Stimulated activated CD4-positive, alpha-beta T cell treated with anti-CD3 and anti-CD28 coated beads, Interleukin-2, amount 100 ng/mL, for 24 hours (primary cell): ENCODE measurements at regions not wholly inside any gene's neighbourhood (a gene's known extent, or its start where the extent isn't known, plus 50 kb on each side); places are given as distances from the start of the nearest gene placed in this dataset.
"Not testable (repeated sequence)": the region's sequence is repeated elsewhere in the genome, so short reads cannot be mapped to it uniquely, and the experiment has no call there.

ENCODE experiments used
- DNase-seq, 2 donors: peaks; one replicate each; pipeline ENCODE4 v3.0.0-alpha.2; 2020

- no peak for DNase-seq
Observed at GRCh38 chr18:27564066-27564465, 379.0 kb upstream of the CHST9 start.

- no peak for DNase-seq
Observed at GRCh38 chr18:27558388-27559155, 373.5 kb upstream of the CHST9 start.

- no peak for DNase-seq
Observed at GRCh38 chr18:27556741-27557140, 371.6 kb upstream of the CHST9 start.

- no peak for DNase-seq
Observed at GRCh38 chr18:27549335-27550039, 364.4 kb upstream of the CHST9 start.

GRCh38 chr18:27546991-27547390 lies 361.9 kb upstream of the CHST9 start:
- DNase-seq = no peak

GRCh38 chr18:27544206-27544605 lies 359.1 kb upstream of the CHST9 start:
- no peak for DNase-seq

- no peak for DNase-seq
Observed at GRCh38 chr18:27541293-27541692, 356.2 kb upstream of the CHST9 start.

- no peak for DNase-seq
Observed at GRCh38 chr18:27540111-27540510, 355.0 kb upstream of the CHST9 start.

GRCh38 chr18:27528925-27529521 lies 343.9 kb upstream of the CHST9 start:
- no peak for DNase-seq

- DNase-seq = no peak
Observed at GRCh38 chr18:27527856-27528255, 342.7 kb upstream of the CHST9 start.

GRCh38 chr18:27520401-27520800 lies 335.3 kb upstream of the CHST9 start:
- DNase-seq = no peak

GRCh38 chr18:27510036-27510633 lies 325.0 kb upstream of the CHST9 start:
- DNase-seq = not testable (repeated sequence)

GRCh38 chr18:27501671-27502070 lies 316.6 kb upstream of the CHST9 start:
- DNase-seq = no peak

- DNase-seq = no peak
Observed at GRCh38 chr18:27500531-27500930, 315.4 kb upstream of the CHST9 start.

GRCh38 chr18:27497246-27497645 lies 312.1 kb upstream of the CHST9 start:
- no peak for DNase-seq

- no peak for DNase-seq
Observed at GRCh38 chr18:27493182-27493581, 308.1 kb upstream of the CHST9 start.

GRCh38 chr18:27491772-27492171 lies 306.7 kb upstream of the CHST9 start:
- no peak for DNase-seq

GRCh38 chr18:27483276-27483675 lies 298.2 kb upstream of the CHST9 start:
- no peak for DNase-seq

GRCh38 chr18:27478459-27478858 lies 293.4 kb upstream of the CHST9 start:
- DNase-seq = no peak

GRCh38 chr18:27473318-27473717 lies 288.2 kb upstream of the CHST9 start:
- no peak for DNase-seq

- DNase-seq = no peak
Observed at GRCh38 chr18:27467073-27467472, 282.0 kb upstream of the CHST9 start.

GRCh38 chr18:27461957-27462356 lies 276.8 kb upstream of the CHST9 start:
- DNase-seq = no peak

GRCh38 chr18:27449104-27449503 lies 264.0 kb upstream of the CHST9 start:
- no peak for DNase-seq

GRCh38 chr18:27447930-27448329 lies 262.8 kb upstream of the CHST9 start:
- no peak for DNase-seq
